ENCODE measurements at regions not wholly inside any gene's neighbourhood (a gene's known extent, or its start where the extent isn't known, plus 50 kb on each side); places are given as distances from the start of the nearest gene placed in this dataset.
A peak's percentile ranks its signal among the peaks of the same experiment; 100 is the strongest.

GRCh38 chr2:138110453-138111083 lies 146.3 kb downstream of the HNMT start:
- TF ChIP-seq, protein P1, sequence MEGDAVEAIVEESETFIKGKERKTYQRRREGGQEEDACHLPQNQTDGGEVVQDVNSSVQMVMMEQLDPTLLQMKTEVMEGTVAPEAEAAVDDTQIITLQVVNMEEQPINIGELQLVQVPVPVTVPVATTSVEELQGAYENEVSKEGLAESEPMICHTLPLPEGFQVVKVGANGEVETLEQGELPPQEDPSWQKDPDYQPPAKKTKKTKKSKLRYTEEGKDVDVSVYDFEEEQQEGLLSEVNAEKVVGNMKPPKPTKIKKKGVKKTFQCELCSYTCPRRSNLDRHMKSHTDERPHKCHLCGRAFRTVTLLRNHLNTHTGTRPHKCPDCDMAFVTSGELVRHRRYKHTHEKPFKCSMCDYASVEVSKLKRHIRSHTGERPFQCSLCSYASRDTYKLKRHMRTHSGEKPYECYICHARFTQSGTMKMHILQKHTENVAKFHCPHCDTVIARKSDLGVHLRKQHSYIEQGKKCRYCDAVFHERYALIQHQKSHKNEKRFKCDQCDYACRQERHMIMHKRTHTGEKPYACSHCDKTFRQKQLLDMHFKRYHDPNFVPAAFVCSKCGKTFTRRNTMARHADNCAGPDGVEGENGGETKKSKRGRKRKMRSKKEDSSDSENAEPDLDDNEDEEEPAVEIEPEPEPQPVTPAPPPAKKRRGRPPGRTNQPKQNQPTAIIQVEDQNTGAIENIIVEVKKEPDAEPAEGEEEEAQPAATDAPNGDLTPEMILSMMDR (IDR thresholded peaks at IDR 0.05; ENCODE audit: low read depth, low read length), result no peak
- no peak overlapping the region for H3K27ac ChIP-seq
- no peaks in the 10 kb centered on the region for H3K36me3 ChIP-seq
- H3K9me3 ChIP-seq (ENCODE audit: low read depth), result peaks cover 4% of the 10 kb centered on the region
- no peak overlapping the region for H3K4me3 ChIP-seq
- peak in 1 of 2 donors; percentile 67 for DNase-seq (ENCODE audit: low read depth in 1 of 2, low spot score in 1 of 2)
- peaks cover 3% of the 10 kb centered on the region for H3K4me1 ChIP-seq (ENCODE audit: low read depth)
- H3K27me3 ChIP-seq, result no peaks in the 10 kb centered on the region

DNA sequence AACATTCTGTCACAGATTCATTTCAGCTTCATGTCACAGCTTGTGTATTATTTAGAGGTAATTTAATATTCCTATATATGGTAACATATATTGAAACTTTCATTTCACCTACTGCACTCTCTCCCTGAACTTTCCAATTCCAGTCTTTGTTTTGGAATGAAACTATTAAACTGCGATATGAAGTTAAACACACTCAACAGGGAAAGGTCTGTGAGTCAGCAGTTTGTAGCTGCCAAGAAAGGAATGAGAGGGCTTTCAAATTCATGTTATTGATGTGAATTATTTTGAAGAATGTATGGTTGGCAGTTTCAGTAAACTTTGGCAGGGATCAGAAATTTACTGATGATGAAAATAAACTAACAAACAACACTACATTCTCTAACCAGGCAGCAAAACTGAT lies 148.3 kb downstream of the HNMT start:
- H3K27ac ChIP-seq, result no peak overlapping the region
- H3K4me1 ChIP-seq (ENCODE audit: low read depth), result no peaks in the 10 kb centered on the region
- H3K36me3 ChIP-seq, result no peaks in the 10 kb centered on the region
- TF ChIP-seq, protein P1 (IDR thresholded peaks at IDR 0.05; ENCODE audit: low read depth, low read length), result no peak
- DNase-seq (ENCODE audit: low read depth in 1 of 2, low spot score in 1 of 2), result peak in 1 of 2 donors; percentile 69
- H3K9me3 ChIP-seq (ENCODE audit: low read depth), result peaks cover 4% of the 10 kb centered on the region
- no peaks in the 10 kb centered on the region for H3K27me3 ChIP-seq
- H3K4me3 ChIP-seq, result no peak overlapping the region

DNA sequence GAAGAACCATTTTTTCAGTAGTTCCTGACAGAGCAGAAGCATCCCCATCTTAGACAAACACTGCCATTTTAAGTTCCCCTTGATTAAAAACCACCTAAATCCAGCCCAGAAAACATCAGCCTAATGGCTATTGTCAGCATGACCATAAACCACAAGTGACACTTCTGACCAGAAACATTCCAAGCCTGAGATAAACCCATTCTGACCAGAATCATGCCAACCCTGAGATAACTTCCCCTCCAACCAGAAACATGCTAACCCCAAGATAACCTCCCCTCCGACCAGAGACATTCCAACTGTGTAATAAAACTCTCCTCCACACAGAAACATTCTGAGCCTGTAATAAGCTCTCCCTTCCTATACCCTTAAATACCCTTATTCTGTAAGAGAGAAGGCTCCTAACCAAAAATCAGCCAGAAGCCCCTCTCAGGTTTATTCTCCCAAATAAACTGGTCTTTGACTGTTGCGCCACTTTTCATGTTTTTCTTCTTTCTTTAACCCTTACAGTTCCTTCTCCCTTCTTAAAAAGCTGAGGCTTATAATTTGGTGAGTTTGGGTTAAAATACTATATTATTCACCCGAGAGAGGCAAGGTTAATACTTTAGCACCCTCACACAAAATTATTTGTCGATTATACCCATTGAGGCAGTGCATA lies 149.7 kb downstream of the HNMT start:
- Histone ChIP-seq H3K27me3 (no peaks in the 10 kb centered on the region), H3K4me1 (ENCODE audit: low read depth) (no peaks in the 10 kb centered on the region), H3K36me3 (no peaks in the 10 kb centered on the region), H3K27ac (no peak overlapping the region), H3K9me3 (ENCODE audit: low read depth) (peaks cover 4% of the 10 kb centered on the region), H3K4me3 (no peak overlapping the region)
- TF ChIP-seq, protein P1 (IDR thresholded peaks at IDR 0.05; ENCODE audit: low read depth, low read length), result no peak
- peak in 1 of 2 donors; percentile 86 for DNase-seq (ENCODE audit: low read depth in 1 of 2, low spot score in 1 of 2)

DNA sequence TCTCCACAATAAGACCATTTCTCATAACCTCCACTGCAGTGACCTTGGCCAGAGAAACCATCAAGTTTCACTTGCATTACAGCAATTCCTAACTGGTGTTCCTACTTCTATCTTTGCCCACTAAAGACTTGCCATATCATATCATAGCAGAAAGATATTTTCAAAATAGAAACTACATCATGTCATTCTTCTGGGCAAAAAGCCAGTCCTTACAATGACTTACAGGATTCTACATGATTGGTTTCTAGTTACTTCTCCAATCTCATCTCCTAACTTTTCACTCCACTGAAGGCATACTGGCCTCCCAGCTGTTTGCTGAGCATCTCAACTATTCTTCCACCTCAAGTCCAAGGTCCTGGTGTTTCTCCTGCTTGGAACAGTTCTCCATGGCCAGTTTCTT lies 151.4 kb downstream of the HNMT start:
- peak in 1 of 2 donors; percentile 39 for DNase-seq (ENCODE audit: low read depth in 1 of 2, low spot score in 1 of 2)
- Histone ChIP-seq H3K4me1 (ENCODE audit: low read depth) (no peaks in the 10 kb centered on the region), H3K36me3 (no peaks in the 10 kb centered on the region), H3K4me3 (no peak overlapping the region), H3K9me3 (ENCODE audit: low read depth) (peaks cover 4% of the 10 kb centered on the region), H3K27ac (no peak overlapping the region), H3K27me3 (no peaks in the 10 kb centered on the region)
- TF ChIP-seq, protein P1 (IDR thresholded peaks at IDR 0.05; ENCODE audit: low read depth, low read length), result no peak

DNA sequence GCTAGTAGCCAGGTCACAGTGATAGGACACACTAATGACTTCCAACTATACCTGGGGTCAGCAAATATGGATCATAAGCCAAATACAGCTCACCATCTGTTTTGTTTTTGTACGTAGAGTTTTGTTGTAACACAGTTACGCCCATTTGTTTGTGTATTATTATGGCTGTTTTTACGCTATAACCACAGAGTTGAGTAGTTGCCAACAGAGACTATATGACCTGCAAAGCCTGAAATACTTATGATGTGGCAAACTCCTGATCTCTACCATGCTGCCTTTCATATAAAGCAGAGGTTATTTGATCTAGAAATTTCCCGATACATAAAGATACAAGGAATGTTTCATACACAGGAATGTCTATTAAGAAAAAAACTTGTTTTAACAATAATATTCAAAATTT lies 152.2 kb downstream of the HNMT start:
- TF ChIP-seq, protein P1 (IDR thresholded peaks at IDR 0.05; ENCODE audit: low read depth, low read length), result no peak
- no peak for DNase-seq (ENCODE audit: low read depth in 1 of 2, low spot score in 1 of 2)
- no peak overlapping the region for H3K4me3 ChIP-seq
- no peaks in the 10 kb centered on the region for H3K27me3 ChIP-seq
- H3K27ac ChIP-seq, result no peak overlapping the region
- H3K4me1 ChIP-seq (ENCODE audit: low read depth), result no peaks in the 10 kb centered on the region
- peaks cover 4% of the 10 kb centered on the region for H3K9me3 ChIP-seq (ENCODE audit: low read depth)
- no peaks in the 10 kb centered on the region for H3K36me3 ChIP-seq
